HG03196 (cell line): ENCODE measurements at regions not wholly inside any gene's neighbourhood (a gene's known extent, or its start where the extent isn't known, plus 50 kb on each side); places are given as distances from the start of the nearest gene placed in this dataset.

ENCODE experiments used
- ATAC-seq: cut with Tn5 transposase; IDR thresholded peaks from one replicate; pipeline ENCODE4 v1.9.1; 2021; ENCODE audit not compliant: unreplicated experiment

DNA sequence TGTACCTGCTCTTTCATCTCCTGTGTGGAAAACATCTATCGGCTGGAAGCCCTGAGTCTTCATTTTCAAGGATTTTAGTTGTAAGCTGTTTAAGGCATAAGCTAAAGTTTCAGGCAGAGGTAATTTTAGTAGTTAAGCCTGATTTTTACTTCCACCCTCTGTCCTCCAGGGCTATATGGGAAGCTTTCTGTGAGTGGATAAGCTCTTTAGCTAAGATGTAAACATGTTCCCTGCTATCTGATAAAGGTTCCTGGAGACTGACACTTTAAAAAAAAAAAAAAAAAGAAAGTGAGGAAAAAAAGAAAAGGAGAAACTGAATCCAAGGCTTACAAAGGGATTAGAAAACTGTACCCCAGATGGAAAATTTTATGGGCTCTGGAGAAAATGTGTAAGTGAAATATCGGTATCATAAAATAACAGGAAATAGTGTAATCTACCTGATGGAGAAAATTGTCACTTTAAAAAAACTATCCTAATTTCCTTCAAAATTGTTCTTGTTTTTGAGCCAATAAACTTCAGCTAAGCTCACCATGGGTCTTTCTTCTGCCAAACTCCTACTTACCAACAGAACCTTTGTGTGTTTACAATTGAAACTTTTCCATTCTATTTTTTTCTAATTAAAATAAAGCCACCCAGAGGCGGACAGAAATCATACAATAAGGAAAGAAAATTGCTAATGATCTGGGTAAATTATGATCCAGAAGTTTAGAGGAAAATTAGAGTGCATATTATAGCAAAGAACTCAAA, 180.5 kb downstream of the TGFB2 start:
- ATAC-seq = no peak

DNA sequence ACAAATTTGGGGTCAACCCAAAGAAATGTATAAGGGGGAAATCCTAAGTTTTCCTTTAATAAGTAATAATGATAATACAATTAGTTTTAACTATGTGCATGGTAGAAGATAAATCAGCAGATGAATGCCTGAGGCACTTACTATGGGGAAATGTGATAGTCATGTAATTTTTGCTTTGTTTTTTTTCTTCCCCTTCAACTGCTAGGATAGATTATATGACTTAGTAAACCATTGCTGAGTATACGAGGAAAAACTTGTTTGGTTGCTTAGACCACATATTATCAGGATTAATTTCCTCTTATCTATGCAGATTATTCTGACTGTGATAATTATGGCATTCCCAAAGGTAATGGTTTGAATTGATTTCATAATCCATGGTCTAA, 181.1 kb downstream of the TGFB2 start:
- no peak for ATAC-seq

DNA sequence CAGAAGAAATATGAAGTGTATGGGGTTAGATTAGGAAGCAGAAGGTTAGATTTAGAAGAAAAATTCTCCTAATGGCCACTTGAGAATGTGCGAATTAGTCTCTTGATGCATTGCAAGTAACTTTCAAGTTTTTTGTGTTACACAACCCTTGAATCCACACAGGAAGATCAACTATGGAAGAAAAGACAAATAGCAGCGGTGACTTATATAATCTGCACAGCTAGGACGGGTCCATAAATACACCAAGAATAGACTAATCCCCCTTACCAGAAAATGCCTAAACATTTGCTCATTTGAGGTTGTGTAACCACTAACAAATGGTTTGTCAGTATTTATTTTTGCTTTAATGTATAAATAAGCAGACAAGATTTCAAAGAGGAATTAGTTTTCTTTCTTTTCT, 182.6 kb downstream of the TGFB2 start:
- ATAC-seq = no peak

DNA sequence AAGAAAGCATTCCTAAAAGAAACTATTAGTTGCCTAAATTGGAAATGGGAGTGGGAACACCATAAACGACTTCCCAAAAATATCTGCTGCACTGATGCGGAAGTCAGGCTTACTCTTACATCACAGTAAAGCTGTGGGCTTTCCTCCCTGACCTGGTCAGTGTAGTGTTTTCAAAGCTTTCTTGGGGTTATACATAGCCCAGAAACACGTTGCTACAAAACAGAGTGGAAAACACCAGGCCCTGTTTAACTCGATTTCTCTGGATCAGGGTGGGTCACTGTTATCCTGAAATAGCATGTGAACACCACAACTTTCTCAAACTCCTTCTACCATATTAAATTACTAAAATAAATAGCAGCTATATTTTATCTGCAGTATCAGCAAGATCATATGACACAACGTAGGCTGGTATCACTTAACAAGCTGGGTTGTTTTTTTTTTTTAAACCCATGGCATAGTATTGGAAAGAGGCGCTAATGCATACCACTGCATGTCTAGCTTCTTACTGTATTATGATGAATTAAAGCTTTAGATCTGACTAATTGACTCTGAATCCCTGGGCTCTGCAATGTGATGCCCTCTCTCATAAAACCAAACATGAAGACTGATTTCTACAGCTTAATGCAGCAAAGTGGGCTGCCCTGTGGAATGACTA, 184.6 kb downstream of the TGFB2 start:
- no peak for ATAC-seq

DNA sequence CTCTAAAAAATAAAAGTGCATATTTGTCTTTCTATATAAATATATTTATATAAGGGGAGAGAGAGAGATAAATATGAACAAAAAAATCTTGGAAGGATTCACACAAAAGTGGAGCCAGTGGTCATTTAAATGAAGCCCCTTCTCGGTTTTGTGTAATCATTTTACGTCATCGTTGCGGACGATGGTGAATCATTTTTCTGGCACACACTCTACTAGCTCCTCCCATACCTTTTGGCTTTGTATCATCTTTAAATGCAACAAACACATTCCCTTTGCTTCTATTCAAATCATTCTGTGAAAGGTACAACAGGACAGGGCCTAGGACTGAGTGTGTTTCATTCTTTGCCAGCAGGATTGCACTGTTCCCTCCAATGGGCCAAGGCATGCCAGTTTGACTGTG, 186.8 kb downstream of the TGFB2 start:
- no peak for ATAC-seq

DNA sequence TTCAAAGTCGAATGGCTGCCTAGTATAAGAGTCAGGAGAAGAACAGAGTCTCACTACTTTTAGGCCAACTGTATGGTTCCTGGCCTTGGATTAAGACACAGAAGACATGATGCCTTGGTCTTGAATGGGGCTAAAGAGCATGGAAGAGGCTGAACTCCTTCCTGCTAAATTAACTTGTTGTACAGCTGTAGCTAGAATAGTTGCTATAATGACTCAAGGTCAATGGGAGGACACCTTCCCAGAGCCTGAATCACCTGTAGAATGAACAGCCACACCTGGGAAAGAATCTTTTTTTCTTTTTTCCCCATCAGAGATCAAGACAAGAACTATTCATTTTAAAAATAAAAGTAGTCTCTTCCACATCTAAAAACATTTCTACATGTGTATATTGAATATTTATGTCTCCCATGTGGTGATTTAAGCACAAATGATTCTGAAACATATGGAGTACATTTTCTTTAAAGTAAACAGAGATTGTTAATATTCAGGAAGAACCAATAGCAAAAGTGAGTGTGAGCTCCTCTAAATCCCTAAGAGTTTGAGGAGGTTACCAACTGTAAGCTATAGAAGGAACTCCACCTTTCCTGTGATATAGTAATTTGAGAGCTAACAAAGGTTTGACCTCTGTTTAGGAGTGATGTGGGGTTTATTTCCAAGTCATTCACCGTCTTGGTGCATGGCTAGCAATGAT, 191.3 kb downstream of the TGFB2 start:
- ATAC-seq = no peak

DNA sequence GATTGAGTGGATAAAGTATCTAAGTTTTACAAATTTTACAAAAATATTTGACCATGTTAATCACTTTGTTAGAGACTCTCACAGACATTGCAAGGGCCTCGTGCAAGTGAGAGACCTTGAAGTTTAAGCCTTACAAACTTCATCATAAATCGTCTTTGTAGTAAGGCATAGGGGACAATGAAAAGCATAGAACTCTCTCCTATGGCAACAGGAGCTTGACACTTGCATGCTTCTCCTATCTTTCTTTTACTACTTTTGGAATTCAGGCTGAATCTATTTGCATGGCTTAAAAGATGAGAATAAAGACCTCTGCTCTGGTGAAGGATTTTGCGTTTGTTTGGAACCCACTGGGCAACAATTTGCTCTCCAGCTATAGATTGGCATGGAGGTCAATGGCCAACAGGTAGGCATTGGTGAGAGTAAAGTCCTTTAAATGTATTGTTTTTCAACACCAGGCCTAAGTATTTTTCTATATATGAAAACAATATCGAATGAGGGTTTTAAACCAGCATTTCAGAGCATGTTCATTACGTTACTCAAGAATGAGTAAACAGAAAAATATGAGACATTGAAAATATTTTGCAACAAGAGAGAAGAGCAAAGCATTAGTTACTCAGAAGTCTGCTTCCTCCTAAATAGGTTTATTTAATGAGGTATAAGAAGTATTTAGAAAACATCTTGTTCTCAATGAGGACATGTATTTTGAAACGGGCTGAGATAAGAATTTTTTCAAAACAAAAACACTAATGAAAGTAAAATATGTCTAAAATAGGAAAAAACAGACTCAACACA, 192.2 kb downstream of the TGFB2 start:
- no peak for ATAC-seq

DNA sequence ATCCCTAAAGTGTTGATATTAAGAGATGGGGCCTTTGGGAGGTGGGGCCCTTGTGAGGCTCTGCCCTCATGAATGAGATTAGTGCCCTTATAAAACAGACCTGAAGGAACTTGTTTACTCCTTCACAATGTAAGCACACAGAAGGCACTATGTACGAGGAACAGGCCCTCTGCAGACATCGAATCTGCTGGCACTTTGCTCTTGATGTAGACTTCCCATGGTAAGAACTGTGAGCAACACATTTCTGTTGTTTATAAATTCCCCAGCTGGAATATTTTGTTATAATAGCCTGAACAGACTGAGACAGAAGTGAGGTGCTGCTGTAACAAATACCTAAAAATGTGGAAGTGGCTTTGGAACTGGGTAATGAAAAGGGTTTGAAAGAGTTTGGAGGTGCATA, 193.2 kb downstream of the TGFB2 start:
- no peak for ATAC-seq

DNA sequence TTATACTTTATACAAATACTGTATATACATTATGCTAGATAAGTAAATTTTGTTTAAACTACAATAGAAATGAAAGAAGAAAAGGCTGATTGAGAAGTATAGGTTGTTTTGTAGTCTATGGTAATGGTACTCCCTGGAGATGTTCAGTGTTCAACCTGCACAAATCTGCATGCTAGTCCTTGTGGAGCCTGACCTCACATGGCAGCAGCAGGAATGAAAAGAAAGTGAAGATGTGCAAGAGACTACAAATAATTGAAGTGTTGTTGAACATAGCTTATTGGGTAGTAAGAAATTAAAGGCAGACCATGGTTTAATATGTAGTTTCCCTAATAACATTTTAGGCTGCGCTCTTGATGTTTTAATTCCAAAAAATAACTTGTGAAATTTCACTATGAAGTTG, 201.2 kb downstream of the TGFB2 start:
- no peak for ATAC-seq

DNA sequence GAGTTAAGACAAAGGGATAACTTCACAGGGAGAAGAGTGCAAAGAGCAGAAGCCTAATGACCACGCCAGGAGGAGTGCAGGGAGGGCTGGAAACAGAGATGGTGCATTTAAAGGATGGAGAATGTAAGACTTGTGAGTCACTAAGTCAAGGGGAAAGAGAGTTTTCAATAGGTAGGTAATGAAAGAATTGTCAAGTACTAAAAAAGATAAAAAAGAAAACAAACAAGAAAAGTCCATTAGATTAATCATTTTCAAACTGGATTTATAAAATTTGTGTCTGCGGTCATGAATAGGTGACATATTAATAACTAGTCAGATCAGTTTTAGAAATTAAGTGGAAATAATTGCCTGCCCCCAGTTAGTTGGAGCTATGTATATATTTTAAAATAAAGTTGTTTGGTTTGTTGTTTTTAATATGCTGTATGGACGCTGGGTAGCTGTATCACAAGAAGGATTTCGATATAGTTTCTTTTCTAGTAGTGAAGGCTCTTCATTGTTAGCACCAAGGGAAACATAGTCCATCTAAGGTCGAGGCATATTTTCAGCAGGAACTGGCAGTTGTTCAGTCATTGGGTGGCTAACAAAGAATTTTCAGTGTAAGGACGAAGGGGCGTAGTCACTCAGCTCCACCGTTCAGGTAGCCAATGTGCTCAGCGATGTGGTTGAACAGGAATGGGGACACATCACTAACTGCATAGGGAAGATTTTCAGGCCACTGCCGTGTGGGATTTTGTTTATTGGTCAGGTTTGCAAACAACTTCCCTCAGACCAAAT, 203.0 kb downstream of the TGFB2 start:
- no peak for ATAC-seq

DNA sequence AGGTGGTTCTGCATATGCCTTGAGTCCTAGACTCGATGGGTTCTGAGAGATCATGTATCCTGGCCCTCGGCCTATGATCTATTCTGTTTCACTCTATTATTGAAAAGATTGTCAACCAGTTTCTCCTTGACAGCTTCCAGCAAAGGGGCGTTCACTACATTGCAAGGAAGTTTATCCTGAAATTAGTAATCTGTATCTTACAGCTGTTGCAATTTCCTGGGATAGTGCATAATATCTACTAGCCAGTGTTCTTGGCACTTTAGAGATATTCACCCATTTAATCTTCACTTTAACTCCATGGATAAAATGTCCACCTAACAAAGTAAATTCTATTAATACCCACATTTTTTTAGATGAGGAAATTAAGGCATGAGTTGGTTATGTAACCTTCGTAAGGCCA, 203.6 kb downstream of the TGFB2 start:
- no peak for ATAC-seq

DNA sequence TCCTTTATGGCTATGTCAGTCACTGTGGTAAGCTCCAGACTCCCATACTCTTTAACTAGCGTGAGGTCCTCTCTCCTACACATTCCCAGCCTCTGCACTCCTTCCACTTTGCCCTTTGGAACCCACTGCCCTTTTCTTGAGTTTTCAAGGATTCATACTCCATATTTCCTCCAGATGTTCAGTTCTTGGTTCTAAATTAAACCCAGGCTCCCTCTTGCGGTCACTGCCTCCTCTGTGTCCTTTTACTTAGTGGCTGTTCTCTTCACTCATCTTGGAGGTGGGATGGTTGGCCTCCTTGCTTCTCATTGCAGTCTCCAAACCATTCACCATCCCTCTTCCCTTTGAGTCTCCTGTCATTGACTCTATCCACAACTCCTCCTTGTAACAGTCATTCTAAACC, 208.1 kb downstream of the TGFB2 start:
- ATAC-seq = no peak

DNA sequence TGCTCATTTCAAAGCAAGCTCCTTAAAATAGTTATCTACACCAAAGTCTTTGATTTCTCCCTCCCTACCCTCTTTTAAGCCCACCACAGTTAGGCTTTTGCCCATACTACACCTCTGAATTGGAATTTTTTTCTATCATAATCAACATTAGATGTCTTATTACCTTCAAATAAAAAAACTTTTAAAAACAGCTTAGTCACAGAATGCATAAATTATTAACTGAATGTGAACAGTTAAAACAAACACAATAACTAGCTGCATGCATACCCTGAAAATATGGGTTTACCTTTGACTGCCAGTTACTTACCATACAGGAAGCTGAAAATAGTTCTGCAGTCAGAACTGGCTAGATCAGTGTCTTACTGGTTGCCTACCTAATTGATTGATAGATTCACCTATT, 210.9 kb downstream of the TGFB2 start:
- ATAC-seq = no peak

DNA sequence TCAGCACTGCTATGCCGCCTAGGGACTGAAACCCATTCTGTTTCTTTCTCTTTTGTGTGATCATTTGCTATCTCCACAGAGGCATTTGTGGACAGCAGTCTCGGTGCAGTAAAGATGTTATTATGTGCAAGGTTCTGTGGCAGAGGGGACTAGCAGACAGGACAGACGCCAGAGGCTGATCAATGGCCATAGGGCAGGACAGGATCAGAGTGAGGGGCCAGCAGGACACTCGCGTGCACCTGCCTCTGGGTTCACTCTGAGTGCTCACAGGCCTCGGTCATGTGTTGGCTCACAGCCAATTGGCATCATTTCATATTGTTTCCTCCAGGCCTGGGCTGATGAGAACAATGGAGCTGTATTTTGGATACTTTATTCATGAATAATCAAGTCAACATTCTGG, 212.6 kb downstream of the TGFB2 start:
- ATAC-seq = no peak

DNA sequence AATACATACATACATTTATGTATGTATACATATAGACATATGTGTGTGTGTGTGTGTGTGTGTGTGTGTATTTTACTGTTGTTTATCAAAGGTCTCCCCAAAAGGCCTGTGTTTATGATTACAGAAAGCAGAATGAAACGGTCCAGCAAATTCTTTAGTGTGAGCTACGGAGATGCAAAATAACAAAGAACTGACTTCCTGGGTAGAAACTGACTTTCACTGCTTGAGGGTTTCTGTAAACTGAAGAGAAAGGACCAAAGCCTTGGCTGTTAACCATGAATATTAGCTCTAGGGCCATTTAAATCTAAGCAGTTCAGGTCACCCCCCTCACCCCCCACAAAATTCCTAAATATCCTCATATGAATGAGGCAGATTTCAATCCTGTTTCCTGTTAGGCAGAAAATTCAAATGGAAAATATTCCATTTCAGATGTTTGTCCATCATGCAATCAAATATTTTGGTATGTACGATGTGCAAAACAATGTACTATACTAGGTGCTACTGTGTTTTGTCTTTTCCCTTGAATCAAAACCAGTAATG, 213.2 kb downstream of the TGFB2 start:
- no peak for ATAC-seq

DNA sequence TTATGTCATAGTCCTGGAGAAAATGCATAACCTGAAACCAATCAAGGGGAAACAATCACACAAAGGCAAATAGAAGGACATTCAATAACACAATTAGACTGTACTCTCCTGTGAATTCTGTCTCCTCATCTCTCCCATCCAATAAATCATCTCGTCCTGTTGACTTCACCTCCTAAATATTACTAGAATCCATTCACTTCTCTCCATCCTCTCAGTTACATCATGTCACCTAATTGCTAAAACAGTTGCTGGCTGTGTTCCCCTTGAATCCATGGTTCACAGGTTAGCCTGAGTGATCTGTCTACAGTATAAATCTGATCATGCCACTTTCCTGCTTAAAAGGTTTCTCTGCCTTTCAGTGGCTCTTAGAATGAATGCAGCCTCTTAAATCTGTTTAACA, 220.2 kb downstream of the TGFB2 start:
- no peak for ATAC-seq

DNA sequence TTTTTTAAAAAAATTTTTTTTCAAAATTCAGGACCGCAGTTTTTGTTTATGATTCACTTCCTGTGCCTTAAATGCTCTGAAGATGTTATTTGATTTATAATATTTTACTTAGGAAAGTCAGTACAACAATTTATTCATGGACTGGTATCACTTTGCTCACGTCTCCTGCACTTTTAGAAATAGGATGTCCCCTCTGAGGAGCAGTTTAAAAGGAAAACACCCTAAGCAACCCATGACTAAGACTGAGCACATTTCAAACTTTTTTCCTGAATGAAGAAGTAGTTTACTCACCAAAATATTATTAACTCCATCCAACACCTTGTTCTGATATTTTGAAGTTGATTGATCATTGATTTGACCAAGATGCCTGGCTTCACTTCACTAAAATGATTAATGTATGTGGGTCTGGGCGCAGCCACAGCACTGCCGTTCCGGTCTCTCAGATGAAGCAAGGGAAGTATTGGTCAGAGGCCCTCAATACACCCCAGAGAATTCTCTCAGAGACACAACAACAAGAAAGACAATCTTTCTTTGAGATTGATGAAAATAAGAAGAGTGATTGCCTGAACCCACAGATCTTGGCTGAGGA, 223.9 kb downstream of the TGFB2 start:
- ATAC-seq = no peak

DNA sequence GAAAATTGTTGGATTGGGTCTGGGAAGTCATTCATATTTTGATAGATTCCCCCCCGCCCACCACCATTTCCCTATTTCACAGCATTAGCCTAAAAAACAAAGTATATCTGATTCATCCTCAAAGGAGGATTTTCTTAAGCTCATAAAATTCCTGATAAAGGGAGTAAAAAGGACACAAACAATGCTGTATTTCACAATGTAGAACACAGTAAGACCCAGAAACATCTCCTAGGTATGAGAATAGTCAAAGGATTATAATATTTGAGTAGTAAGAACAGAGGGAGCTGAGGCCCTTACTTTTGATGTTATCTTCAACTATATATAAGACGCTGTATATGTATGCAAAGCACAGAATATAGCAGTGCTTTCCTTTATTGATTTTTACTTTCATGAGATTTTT, 225.3 kb downstream of the TGFB2 start:
- ATAC-seq = no peak

DNA sequence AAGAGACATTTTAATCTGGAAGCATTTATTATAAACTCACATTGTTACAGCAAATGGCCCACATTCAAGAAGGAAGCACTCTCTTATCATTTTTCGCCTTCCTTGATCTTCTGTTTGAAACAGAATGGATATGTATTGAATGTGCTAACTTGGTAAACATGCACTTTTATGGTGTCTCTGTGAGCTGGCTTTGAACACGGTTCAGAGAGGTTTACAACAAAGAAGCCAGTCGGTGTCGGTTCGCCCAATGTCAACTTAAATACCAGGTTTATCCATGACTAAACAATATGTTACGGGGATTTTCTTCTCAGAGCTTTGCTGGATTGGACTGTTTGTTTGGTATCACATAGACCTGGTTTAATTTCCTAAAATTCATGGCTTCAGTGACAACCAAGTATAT, 226.4 kb downstream of the TGFB2 start:
- no peak for ATAC-seq

DNA sequence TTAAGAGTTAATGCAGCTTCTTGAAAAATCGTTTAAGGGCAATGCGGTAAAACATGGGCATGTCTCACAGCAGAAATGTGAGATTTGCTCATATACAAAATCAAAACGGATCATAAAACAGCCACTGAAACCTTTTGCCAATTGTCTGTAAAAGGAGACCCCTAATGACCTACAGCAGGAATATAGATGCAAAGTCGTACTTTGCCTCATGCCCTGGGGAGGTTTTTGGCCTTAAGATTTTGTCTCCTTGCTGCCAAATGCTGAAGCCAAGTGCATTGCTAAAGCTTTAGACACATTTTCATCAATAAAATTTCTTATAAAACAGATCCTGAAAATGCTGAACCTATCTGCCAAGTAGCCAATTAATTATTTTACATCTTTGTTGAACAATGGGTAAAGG, 226.9 kb downstream of the TGFB2 start:
- ATAC-seq = no peak
